KOPT-K1 (cell line): ENCODE measurements at regions not wholly inside any gene's neighbourhood (a gene's known extent, or its start where the extent isn't known, plus 50 kb on each side); places are given as distances from the start of the nearest gene placed in this dataset.

Experiments used
- H3K27ac ChIP-seq: fragments of 200-600 bp; sonication (generic); 2 replicates; pipeline ENCODE4 v1.5.1; 2016; ENCODE audit warnings: antibody characterized with exemption, mild to moderate bottlenecking, low read depth, low read length; ENCODE audit not compliant: poor library complexity, severe bottlenecking
- H3K36me3 ChIP-seq: fragments of 200-600 bp; sonication (generic); 2 replicates; pipeline ENCODE4 v1.5.1; 2017; ENCODE audit warnings: antibody characterized with exemption, mild to moderate bottlenecking, low read length, moderate library complexity; ENCODE audit not compliant: insufficient read depth
- H3K9me3 ChIP-seq: fragments of 200-600 bp; sonication (generic); 2 replicates; pipeline ENCODE4 v1.5.1; 2017; ENCODE audit warnings: antibody characterized with exemption, low read length, mild to moderate bottlenecking; ENCODE audit not compliant: insufficient read depth, poor library complexity, severe bottlenecking

DNA sequence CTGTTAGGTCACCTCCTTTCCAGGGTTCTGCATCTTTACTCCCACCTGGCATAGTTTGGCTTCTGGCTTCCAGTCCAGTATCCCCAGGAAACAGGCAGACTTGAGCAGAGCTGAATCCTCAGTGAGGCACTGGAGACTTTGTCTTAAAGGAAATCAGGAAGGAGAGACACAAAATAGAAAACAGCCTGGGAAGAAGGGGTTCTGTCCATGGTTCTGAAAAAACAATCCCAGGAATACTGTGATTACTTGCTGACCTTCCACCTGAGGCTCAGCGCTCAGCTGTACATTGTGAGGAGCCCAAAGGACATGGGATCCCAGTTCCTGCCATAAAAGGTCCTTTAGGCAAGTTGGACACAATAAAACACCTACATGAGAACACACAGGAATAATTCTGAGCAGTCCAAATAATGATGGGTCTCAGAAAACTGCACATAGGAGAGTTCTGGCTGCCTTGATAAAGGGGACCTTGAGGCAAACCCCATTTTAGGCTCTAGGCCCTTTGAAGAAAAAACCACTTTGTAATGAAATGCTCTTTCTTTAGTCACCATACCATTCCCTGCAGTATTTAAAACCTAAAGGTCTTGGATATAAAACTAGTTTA is 81.4 kb upstream of the CRHR1 start:
- no peaks in the 10 kb centered on the region for H3K36me3 ChIP-seq
- no peak overlapping the region for H3K27ac ChIP-seq
- no peaks in the 10 kb centered on the region for H3K9me3 ChIP-seq

DNA sequence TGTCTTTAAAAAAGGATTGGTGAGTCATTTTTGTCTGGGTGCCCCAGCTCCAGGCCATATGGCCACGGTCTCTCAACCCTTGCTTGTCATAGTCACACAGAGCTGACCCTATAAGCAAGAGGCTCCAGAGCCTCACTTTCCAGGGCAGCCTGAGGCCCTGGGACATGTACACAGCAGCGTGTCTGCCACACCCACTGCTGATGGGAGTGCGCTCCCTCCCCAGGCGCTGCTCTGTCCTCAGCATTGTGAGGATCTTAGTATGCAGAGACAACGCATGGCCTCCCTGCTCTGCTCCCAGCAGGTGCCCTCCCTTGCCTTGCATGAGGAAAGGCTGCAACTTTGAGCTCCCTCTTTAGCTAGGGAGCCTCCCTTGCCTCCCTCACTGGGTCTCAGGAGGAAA is 80.8 kb upstream of the CRHR1 start:
- no peak overlapping the region for H3K27ac ChIP-seq
- no peaks in the 10 kb centered on the region for H3K36me3 ChIP-seq
- no peaks in the 10 kb centered on the region for H3K9me3 ChIP-seq

DNA sequence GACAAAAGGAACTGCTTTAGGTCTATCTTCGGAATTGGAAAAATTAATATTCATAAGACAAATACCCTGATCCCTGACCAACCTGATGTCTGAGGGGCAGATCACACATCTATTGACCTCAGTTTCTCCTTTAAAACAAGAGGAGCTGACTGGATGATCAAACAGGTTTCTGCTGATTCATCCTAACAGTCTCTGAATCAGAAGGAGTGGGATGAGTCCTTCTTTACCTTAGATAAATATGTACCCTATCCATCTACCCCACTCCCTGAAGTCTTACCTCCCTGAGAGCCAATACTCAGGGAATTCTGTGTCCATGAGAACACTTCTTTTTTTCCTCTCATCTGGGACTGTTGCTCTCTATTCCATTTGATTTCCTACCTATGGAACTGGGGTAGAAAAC is 80.3 kb upstream of the CRHR1 start:
- no peaks in the 10 kb centered on the region for H3K9me3 ChIP-seq
- no peaks in the 10 kb centered on the region for H3K36me3 ChIP-seq
- no peak overlapping the region for H3K27ac ChIP-seq

DNA sequence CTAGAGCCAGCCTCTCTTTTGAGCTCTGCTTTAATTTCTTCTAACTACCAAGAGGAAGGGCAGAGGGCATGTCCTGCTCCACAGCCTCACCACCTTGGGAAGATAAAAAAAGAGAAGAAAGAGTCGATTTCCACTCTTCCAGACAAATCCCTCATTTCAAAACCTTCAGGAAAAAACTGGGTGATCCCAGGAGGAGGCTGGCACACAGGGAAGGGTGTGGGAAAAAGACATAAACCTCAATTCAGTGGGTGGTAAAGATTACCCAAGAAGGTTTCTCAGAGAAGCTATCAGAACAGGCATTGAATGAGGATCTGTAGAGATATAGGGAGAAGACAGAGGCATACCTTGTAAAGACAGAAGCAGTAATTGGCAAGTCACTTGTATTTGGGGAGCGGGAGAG is 79.9 kb upstream of the CRHR1 start:
- no peak overlapping the region for H3K27ac ChIP-seq
- no peaks in the 10 kb centered on the region for H3K36me3 ChIP-seq
- no peaks in the 10 kb centered on the region for H3K9me3 ChIP-seq

DNA sequence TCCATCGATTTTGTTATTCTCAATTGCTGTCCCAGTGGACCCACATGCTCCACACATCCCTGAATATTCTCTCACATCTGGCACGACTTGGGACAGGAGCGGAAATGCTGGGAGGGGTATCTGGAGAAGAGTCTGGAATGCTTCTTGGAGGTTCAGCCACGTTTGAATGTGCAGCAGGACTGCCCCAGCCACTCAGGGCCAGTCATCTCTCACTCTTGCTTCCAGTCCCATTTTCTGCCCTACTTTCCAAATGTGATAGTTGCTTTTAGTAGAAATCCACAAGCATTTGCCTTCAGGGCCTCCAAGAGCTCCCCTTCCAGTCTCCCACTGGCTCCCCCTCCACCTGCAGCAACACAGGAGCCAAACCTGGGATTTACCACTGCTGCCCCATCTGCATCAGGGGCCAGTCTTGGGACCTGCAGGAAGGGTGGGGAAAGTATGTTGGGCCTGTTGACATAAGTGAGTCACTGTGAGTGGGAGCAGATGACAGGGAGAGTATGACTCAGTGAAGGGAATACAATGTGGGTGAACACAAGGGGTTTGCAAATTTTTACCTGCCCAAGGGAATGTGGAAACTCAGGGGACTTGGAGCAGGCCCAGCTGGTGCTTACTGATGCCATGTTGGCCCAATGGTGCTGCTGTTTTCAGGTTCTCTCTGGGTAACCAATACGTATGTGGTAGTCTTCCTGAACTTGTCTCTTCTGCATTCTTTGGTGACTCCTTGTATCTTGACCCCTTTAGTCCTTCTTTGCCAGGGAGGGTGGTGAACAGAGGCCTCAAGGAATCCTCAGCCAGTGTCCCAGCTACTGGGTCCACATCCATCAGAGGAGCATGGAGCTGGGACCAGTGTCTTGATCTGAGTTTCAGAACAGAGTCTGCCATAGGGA is 78.8 kb upstream of the CRHR1 start:
- Histone ChIP-seq H3K27ac (no peak overlapping the region), H3K9me3 (no peaks in the 10 kb centered on the region), H3K36me3 (no peaks in the 10 kb centered on the region)

DNA sequence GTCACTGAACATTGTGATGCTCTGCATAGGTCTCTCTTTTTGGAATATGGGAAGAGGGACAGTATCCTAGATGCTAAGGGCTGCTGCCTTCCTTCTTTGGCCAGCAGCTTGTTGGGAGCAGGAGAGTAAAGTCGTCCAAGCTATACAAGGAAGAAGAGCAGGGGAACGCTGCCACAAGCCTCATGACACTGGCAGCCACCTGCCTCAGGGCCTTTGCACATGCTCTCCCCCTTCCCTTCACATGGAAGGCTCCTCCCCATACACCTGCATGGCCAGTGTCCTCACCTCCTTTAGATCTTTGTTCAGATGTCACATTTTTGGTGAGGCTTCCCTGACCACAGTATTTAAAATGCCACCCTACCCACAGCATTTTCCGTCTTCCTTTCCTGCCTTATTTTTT is 78.1 kb upstream of the CRHR1 start:
- Histone ChIP-seq H3K9me3 (no peaks in the 10 kb centered on the region), H3K36me3 (no peaks in the 10 kb centered on the region), H3K27ac (no peak overlapping the region)

DNA sequence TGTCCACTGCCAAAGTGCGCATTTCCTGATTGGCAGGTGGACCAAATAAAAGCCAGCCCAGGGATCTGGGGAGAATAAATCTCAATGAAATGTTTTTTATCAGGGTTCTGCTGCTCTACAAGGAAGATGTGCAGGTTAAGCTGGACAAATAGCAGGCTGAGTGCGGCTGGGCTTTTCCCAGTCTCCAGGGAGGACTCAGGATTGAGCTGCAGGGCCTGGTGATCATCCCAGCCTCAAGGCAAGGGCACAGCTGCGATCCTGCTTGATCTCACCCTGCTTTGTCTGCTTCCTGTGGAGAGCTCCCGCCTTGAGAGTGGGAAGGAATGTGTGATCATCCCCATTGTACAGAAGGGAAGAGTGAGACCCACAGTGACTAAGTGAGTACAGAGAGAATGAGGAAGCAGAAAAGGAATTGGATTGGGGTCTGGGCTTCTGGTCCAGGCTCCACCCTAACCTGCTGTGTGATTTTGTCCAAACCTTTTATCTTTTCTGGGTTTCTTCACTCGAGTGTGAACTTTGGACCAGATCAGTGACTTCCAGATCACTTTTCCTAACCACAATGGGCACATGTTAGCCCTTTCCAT is 75.3 kb upstream of the CRHR1 start:
- Histone ChIP-seq H3K27ac (no peak overlapping the region), H3K9me3 (no peaks in the 10 kb centered on the region), H3K36me3 (no peaks in the 10 kb centered on the region)

DNA sequence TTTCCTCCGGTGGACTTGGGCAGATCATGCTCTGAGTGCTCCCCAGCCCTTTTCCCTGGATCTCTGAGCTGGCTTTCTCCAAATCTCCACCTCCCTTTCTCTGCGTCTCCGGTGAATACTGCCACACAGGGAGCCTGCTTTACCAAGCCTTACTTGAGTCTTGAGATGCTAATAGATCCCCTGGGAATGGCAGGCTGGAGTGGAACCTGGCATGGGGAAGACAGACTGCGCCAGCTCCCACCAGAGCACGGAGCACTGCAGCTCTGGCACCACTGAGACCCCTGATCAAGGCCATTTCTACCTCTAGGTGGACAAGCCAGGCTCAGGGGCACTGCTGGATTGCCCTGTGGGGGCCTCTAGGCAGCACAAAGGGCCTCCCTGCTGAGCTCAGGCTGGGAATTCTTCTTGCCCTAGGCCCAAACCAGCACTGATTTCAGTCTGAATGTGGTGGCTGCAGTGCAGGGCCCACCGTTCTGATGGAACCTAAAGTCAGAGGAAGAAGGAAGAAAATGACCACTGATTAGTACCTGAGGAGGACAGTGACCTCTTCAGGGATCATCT is 74.3 kb upstream of the CRHR1 start:
- Histone ChIP-seq H3K36me3 (no peaks in the 10 kb centered on the region), H3K9me3 (no peaks in the 10 kb centered on the region), H3K27ac (no peak overlapping the region)

DNA sequence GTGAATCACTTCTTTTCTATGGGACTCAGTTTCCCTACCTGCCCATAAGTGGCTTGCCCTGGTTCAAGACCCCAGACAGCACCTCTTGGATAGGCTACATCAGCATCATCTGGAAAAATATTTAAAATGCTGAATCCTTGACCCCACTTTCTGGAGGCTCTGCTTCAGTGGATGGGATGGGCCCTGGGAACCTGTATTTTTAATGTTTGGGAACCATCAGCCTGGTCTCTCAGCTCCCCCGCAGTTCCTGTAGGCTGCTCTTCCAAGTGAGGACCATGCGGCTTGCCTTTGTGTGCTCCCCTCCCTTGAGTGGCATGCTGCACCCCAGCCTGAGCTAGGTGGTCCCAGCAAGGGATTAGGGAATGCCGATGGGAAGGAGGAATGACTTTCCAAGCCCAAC is 68.3 kb upstream of the CRHR1 start:
- Histone ChIP-seq H3K27ac (no peak overlapping the region), H3K36me3 (no peaks in the 10 kb centered on the region), H3K9me3 (no peaks in the 10 kb centered on the region)

DNA sequence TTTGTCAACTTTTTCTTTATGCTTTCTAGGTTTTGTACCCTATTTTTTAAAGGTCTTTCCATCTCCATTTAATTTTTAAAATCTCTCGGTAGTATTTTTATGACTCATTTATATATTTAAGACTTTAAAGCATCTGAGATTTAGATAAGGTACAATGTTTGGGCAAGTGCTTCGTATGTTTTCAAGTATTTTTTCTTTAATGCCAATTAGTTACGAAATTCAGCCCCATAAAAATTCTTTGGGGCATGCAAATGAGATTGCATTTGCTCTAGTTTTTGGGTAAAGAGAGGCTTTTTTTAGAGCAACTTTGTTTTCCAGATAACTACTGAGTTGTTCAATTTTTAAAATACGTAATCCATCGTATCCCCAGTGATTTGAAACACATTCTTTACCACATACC is 65.3 kb upstream of the CRHR1 start:
- Histone ChIP-seq H3K27ac (no peak overlapping the region), H3K9me3 (peaks cover under 1% of the 10 kb centered on the region), H3K36me3 (no peaks in the 10 kb centered on the region)

DNA sequence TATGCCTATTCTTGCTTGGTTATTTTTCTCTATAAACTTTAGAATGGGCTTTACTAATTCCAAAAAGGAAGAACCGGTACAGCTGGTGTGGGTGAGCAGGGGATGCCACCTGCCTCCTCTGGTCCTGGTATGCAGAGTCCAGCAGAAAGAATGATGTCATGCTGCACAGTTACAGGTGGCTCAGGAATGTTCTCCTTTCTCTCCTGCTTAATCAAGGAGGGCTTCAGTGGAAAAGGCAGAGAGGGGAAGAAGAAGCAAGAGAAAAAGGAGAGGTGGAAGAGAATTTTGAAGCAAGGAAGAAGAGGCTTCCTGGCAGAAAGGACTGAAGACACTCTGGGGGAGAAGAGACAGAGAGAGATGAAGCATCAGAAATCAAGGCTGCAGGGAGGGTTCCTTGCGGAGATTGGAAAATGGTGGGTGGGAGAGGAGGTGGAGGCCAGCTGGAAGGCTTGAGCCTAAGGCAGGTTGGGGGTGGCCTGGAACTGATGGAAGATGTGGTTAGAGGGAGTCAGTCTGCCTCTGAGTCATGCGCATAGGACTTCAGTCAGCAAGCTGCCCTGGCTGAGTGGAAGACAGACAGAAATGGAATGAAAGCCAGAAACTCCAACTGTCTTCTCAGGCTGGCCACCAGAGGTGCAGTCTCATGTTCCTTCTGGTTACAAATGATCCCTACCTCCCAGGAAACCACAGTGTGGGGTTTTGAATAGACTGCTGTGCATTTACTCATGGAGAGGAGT is 64.6 kb upstream of the CRHR1 start:
- Histone ChIP-seq H3K36me3 (no peaks in the 10 kb centered on the region), H3K9me3 (peaks cover 8% of the 10 kb centered on the region), H3K27ac (no peak overlapping the region)

DNA sequence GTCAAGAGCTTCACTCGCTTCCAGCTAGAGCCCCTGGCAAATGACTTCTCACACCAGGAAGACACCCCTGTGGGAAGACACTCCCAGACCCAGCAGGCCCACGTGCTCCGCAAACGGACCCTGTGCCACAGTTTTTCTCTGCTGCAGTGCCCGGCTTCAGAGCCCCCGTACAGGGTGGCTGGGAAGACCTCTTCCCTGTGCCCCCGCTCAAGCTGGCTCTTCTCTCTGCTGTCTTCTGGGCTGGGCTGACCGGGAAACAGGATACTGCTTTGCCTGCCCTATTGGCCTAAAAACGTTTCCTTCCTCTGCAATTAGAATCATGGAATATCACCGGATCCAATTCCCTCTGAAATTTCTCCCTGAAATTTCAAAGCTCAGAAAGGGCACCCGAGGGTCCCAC is 63.7 kb upstream of the CRHR1 start:
- peaks cover 14% of the 10 kb centered on the region for H3K9me3 ChIP-seq
- H3K27ac ChIP-seq: no peak overlapping the region
- no peaks in the 10 kb centered on the region for H3K36me3 ChIP-seq

DNA sequence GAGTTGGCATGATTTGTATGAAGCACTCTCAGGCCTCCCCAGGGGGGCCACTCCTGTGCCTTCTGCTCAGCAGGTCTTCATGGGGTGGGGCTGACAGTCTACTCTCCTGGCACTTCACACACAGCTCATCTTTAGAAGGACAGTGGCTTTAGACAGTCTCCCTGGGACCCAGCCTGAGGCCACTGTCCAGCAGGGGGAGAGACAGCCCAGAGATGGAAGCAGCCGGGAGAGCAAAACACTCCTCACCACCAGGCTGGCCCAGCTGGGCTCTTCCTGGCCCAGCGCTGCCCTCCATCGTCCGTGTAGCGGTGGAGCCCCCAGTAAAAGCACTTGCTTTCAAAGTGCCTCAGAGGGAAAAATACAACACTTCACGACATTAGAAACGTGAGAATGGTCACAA is 62.0 kb upstream of the CRHR1 start:
- Histone ChIP-seq H3K9me3 (peaks cover 14% of the 10 kb centered on the region), H3K27ac (no peak overlapping the region), H3K36me3 (no peaks in the 10 kb centered on the region)

DNA sequence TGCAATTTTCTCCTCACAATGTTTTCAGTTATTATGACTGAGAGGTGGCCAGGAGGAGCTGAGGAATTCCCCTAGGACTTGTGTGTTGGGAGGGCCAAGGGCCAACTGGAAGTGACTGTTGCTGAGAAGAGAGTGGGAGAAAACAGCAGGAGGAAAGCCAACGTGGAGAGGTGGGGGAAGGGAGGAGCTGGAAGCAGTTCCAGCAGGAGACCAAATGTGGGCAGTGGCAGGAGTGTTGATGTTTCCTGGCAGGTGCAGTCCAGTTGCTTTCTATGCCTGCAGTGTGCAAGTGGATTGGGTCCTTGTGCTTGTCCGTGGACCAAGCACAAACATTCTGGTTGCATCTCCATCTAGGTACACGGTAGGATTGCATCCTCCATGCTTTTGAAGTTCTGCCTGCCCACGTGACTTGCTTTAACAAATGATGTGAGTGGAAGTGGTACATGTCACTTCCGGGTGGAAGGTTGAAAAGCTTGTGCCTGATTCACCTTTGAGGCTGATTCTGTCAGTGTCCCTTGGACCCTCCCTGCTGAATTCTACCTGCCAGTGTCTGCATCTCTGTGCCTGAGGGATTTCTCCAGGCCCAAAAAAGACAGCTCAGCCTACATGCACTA is 54.7 kb upstream of the CRHR1 start:
- peaks cover 43% of the 10 kb centered on the region for H3K9me3 ChIP-seq
- H3K36me3 ChIP-seq: no peaks in the 10 kb centered on the region
- H3K27ac ChIP-seq: no peak overlapping the region

DNA sequence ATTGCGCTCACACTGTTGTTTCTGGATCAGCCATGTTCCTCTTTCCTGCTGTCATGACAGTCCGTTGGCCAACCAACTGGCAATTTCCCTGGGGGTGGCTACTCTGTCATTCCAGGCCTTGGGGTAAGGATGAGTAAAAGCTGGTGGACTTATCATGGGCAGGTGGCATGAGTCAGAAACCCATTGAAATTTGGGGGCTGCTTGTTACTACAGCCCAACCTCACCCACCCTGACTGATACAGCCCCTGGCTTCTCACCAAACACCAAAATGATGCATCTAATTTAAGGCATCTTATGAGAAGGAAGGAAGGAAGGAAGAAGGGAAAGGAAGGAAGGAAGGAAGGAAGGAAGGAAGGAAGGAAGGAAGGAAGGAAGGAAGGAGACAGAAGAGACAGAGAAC is 53.9 kb upstream of the CRHR1 start:
- Histone ChIP-seq H3K36me3 (no peaks in the 10 kb centered on the region), H3K27ac (no peak overlapping the region), H3K9me3 (peaks cover 36% of the 10 kb centered on the region)
